ENCODE measurements at regions not wholly inside any gene's neighbourhood (a gene's known extent, or its start where the extent isn't known, plus 50 kb on each side); places are given as distances from the start of the nearest gene placed in this dataset.

DNA sequence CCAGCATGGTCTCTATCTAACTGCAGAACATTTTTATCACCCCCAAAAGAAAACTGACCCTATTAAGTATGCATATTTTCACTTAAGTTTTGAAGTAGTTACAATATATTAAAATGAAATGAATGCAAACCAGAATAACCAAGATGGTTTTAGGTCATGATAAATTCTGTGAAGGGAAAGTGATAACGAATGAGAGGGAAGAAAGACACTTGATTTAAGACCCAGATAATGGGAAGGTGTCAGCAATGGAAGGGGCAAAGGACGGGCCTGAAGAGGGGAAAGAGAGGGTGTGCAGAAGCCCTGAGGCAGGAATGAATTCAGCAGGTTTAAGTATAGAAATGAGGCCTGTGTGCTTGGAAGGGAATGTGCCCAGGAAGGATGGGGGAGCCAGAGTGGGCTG, 61.1 kb upstream of the IGFBP3 start:
- H3K36me3 Mint-ChIP-seq = peaks cover 11% of the 10 kb centered on the region
- no peaks in the 10 kb centered on the region; the same call in 1 of the 2 replicates for H3K27me3 Mint-ChIP-seq (ENCODE audit: low read depth)
- peaks cover 20% of the 10 kb centered on the region for H3K4me1 Mint-ChIP-seq
- H3K27ac Mint-ChIP-seq = no peak overlapping the region
- POLR2A ChIA-PET = no interaction called here
- no peak for DNase-seq (ENCODE audit: low spot score)
- CTCF ChIA-PET = no interaction called here
- ATAC-seq = no peak
- H3K9me3 Mint-ChIP-seq = peaks cover 29% of the 10 kb centered on the region
- TF ChIP-seq JAZF1 (CRISPR knock-in tag; IDR thresholded peaks at IDR 0.05) (no peak), NFE2L1 (CRISPR knock-in tag; IDR thresholded peaks at IDR 0.05) (no peak), ZNF219 (CRISPR knock-in tag; IDR thresholded peaks at IDR 0.05; ENCODE audit: borderline replicate concordance) (no peak), NFYB (CRISPR knock-in tag; conservative IDR thresholded peaks at IDR 0.05; ENCODE audit: low read depth) (no peak), ZNF317 (CRISPR knock-in tag; IDR thresholded peaks at IDR 0.05; ENCODE audit: borderline replicate concordance, low read depth) (peak; percentile 97)
- TF ChIP-seq, protein P1, sequence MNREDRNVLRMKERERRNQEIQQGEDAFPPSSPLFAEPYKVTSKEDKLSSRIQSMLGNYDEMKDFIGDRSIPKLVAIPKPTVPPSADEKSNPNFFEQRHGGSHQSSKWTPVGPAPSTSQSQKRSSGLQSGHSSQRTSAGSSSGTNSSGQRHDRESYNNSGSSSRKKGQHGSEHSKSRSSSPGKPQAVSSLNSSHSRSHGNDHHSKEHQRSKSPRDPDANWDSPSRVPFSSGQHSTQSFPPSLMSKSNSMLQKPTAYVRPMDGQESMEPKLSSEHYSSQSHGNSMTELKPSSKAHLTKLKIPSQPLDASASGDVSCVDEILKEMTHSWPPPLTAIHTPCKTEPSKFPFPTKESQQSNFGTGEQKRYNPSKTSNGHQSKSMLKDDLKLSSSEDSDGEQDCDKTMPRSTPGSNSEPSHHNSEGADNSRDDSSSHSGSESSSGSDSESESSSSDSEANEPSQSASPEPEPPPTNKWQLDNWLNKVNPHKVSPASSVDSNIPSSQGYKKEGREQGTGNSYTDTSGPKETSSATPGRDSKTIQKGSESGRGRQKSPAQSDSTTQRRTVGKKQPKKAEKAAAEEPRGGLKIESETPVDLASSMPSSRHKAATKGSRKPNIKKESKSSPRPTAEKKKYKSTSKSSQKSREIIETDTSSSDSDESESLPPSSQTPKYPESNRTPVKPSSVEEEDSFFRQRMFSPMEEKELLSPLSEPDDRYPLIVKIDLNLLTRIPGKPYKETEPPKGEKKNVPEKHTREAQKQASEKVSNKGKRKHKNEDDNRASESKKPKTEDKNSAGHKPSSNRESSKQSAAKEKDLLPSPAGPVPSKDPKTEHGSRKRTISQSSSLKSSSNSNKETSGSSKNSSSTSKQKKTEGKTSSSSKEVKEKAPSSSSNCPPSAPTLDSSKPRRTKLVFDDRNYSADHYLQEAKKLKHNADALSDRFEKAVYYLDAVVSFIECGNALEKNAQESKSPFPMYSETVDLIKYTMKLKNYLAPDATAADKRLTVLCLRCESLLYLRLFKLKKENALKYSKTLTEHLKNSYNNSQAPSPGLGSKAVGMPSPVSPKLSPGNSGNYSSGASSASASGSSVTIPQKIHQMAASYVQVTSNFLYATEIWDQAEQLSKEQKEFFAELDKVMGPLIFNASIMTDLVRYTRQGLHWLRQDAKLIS (CRISPR knock-in tag; IDR thresholded peaks at IDR 0.05; ENCODE audit: borderline replicate concordance) = no peak
- H3K4me3 Mint-ChIP-seq = no peak overlapping the region

- Mint-ChIP-seq H3K36me3 (peaks cover 11% of the 10 kb centered on the region), H3K9me3 (peaks cover 29% of the 10 kb centered on the region), H3K27me3 (ENCODE audit: low read depth) (no peaks in the 10 kb centered on the region; the same call in 1 of the 2 replicates), H3K4me1 (peaks cover 20% of the 10 kb centered on the region), H3K27ac (no peak overlapping the region), H3K4me3 (no peak overlapping the region)
- CTCF ChIA-PET = no interaction called here
- DNase-seq (ENCODE audit: low spot score) = no peak
- ATAC-seq = no peak
- POLR2A ChIA-PET = no interaction called here
- TF ChIP-seq, protein P2, sequence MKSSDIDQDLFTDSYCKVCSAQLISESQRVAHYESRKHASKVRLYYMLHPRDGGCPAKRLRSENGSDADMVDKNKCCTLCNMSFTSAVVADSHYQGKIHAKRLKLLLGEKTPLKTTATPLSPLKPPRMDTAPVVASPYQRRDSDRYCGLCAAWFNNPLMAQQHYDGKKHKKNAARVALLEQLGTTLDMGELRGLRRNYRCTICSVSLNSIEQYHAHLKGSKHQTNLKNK (CRISPR knock-in tag; IDR thresholded peaks at IDR 0.05) = no peak
- TF ChIP-seq ETV6 (CRISPR knock-in tag; IDR thresholded peaks at IDR 0.05) (no peak), SMAD4 (CRISPR knock-in tag; IDR thresholded peaks at IDR 0.05) (no peak), ERG (CRISPR knock-in tag; IDR thresholded peaks at IDR 0.05) (no peak), ZNF219 (CRISPR knock-in tag; IDR thresholded peaks at IDR 0.05; ENCODE audit: borderline replicate concordance) (no peak), JUN (CRISPR knock-in tag; IDR thresholded peaks at IDR 0.05) (no peak), ZNF416 (CRISPR knock-in tag; IDR thresholded peaks at IDR 0.05) (no peak), MYBL2 (CRISPR knock-in tag; IDR thresholded peaks at IDR 0.05) (no peak), NR3C1 (CRISPR knock-in tag; conservative IDR thresholded peaks at IDR 0.05; ENCODE audit: low read depth) (no peak), RELA (CRISPR knock-in tag; IDR thresholded peaks at IDR 0.05; ENCODE audit: borderline replicate concordance) (no peak), FOXP1 (CRISPR knock-in tag; IDR thresholded peaks at IDR 0.05; ENCODE audit: borderline replicate concordance) (no peak), GRHL2 (CRISPR knock-in tag; IDR thresholded peaks at IDR 0.05; ENCODE audit: insufficient replicate concordance, severe bottlenecking) (no peak)
- TF ChIP-seq, protein P3, sequence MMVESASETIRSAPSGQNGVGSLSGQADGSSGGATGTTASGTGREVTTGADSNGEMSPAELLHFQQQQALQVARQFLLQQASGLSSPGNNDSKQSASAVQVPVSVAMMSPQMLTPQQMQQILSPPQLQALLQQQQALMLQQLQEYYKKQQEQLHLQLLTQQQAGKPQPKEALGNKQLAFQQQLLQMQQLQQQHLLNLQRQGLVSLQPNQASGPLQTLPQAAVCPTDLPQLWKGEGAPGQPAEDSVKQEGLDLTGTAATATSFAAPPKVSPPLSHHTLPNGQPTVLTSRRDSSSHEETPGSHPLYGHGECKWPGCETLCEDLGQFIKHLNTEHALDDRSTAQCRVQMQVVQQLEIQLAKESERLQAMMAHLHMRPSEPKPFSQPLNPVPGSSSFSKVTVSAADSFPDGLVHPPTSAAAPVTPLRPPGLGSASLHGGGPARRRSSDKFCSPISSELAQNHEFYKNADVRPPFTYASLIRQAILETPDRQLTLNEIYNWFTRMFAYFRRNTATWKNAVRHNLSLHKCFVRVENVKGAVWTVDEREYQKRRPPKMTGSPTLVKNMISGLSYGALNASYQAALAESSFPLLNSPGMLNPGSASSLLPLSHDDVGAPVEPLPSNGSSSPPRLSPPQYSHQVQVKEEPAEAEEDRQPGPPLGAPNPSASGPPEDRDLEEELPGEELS (CRISPR knock-in tag; IDR thresholded peaks at IDR 0.05) = no peak
These were observed 59.9 kb upstream of the IGFBP3 start for GRCh38 chr7:45980973-45981372.
